Esophagus (tissue), 2 donors: ENCODE measurements at regions not wholly inside any gene's neighbourhood (a gene's known extent, or its start where the extent isn't known, plus 50 kb on each side); places are given as distances from the start of the nearest gene placed in this dataset.

ENCODE experiments used
- H3K27ac ChIP-seq, 2 donors: one replicate each; pipeline ENCODE4 v1.5.1; 2013; ENCODE audit warnings: low read depth in 2 of 2, mild to moderate bottlenecking in 2 of 2, inconsistent platforms in 1 of 2, low read length in 1 of 2, moderate library complexity in 1 of 2
- H3K27me3 ChIP-seq, 2 donors: one replicate each; pipeline ENCODE4 v1.6.1; 2013; ENCODE audit warnings: low read length in 2 of 2, control low read depth in 1 of 2, mild to moderate bottlenecking in 1 of 2; ENCODE audit not compliant: insufficient read depth in 2 of 2, control insufficient read depth in 1 of 2
- H3K36me3 ChIP-seq, 2 donors: one replicate each; pipeline ENCODE4 v1.6.1; 2013; ENCODE audit warnings: low read length in 1 of 2; ENCODE audit not compliant: control insufficient read depth in 2 of 2, insufficient read depth in 2 of 2
- H3K4me1 ChIP-seq, 2 donors: one replicate each; pipeline ENCODE4 v1.6.1; 2013; ENCODE audit warnings: low read length in 1 of 2; ENCODE audit not compliant: control insufficient read depth in 2 of 2, insufficient read depth in 2 of 2
- H3K4me3 ChIP-seq, 2 donors: one replicate each; pipeline ENCODE4 v1.5.1; 2013; ENCODE audit warnings: low read length in 2 of 2, mild to moderate bottlenecking in 2 of 2, low read depth in 1 of 2, moderate library complexity in 1 of 2
- H3K9me3 ChIP-seq, 2 donors: one replicate each; pipeline ENCODE4 v1.6.1; 2013; ENCODE audit warnings: mild to moderate bottlenecking in 2 of 2, low read depth in 1 of 2, low read length in 1 of 2, moderate library complexity in 1 of 2; ENCODE audit not compliant: control insufficient read depth in 2 of 2, insufficient read depth in 1 of 2
- WGBS, 2 donors: extraction: QIAGEN DNeasy Blood & Tissue Kit; methylation state at CpG; one replicate each; pipeline ENCODE4 v1.1.7; 2013; 5-methylcytosine and 5-hydroxymethylcytosine counted together
- donor health status: healthy with polysubstance abuse.
- donor health status: Bipolar disorder and iron deficiency.

DNA sequence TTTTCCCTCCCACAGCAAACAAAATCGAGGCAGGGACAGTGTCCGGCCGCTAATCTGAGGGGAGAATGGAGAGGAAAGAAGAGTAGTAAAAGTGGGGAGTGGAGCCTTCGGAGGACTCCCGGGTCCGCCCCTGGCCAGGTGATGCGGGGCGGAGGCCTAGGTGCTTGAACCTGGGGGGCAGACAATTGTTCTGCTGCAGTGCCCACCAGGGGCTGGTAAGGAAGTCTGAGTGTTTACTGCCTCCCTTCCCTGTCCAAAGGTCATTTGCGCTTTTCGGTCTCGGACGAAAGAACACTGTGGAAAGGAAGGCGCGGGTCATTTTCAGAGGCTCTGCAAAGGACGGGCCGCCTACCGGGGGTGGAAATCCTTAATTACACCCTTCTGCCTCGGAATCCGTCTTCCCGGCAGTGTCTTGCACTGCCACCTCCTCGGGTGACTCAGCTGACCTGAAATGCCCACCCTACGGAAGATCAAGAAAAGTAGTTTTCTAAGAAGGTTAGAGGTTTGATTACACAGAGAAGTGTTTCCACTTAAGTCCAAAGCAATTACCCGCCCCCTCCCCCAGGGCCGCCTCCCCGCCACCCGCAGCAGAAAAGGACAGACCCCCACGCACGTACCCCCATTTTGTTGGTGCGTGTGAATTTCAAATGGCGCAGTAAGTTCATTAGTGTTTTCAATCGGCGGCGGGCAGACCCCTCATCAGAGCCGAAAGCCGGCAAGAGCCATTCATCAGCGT, 99.9 kb upstream of the TENM3 start:
- Histone ChIP-seq H3K27ac (no peak overlapping the region), H3K9me3 (no peaks in the 10 kb centered on the region), H3K4me3 (peak overlapping the region; percentile 61 to 68), H3K4me1 (peaks cover 5 to 6% of the 10 kb centered on the region in 2 donors), H3K27me3 (peaks cover 4 to 24% of the 10 kb centered on the region in 2 donors), H3K36me3 (no peaks in the 10 kb centered on the region)
- WGBS, 2 donors, result 3 to 4% methylated on average over 36 of the region's 36 CpGs

DNA sequence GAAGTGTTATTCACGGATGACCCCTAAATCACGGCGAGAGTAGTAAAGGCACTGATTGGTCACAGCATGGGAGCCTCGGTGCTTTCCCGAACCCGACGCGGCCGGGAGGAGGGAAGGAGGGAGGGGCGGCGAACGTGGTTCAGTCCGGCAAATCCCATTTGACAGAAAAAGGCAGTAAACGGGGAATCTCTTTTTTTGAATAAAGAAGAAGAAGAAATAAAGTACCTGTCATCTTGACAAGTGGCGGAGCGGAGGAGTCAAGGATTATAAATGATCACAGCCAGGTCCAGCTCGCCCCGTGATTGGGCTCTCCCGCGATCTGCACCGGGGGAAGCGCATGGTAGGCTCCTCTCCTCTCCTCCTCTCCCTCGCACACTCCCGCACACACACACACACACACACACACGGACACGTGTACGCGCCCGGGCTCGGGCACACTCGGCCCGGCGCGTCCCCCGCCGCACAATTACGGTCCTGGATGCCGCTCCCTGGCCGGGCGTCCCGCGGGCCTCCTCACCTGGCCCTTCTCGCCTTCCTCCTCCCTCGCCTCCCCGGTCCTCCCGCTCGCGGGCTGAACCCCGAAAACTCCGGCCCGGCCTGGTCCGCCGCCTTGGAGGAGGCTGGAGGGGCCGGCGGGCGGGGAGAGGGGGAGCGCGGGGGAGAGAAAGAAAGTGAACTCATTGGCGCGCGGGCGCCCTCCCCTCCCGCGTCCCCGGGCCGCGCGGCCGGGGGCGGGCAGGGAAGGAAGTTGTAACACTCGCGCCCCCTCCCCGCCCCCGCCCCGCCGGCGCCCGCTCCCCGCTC, 99.2 kb upstream of the TENM3 start:
- H3K4me3 ChIP-seq, result peak overlapping the region; percentile 61 to 68
- no peak overlapping the region for H3K27ac ChIP-seq

DNA sequence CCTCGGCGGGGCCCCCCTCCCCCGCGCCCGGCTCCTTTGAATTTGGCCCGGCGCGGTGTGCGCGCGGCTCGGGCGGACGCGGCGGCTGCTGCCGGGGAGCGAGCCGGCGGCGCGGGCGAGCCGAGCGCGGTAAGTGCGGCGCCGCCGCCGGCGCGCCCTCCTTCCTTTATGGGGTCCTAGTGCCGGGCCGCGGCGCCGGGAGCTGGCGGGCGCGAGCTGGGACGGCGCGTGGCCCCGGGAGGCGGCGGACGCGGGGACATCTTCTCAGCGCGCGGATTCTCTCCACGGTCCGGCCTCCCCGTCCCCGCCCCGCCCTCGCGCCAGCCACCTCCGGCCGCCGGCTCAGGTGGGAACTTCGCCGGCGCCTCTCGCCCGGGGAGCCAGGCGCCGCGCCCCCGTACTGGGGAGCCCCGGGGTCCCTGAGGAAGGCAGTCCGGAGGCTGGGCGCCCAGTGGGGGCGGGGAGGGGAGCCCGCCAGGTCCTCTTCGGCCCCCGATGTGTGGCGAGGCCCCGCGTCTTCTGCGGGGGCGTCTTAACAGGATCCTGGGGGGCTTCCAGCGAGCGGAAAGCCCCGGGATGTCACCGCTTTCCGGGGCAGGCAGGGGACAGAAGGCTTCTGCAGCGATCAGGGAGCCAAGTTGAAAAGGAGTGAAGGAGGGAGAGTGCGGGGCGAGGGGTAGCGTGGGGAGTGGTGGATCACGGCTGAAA, 98.4 kb upstream of the TENM3 start:
- 1% methylated on average over 70 to 93 of the region's 93 CpGs for WGBS, 2 donors

More for the DNA sequence above, 99.2 kb upstream of the TENM3 start:
- Histone ChIP-seq H3K9me3 (no peaks in the 10 kb centered on the region), H3K27me3 (peaks cover 4 to 24% of the 10 kb centered on the region in 2 donors), H3K4me1 (peaks cover 5 to 6% of the 10 kb centered on the region in 2 donors), H3K36me3 (no peaks in the 10 kb centered on the region)
- 0 to 1% methylated on average over 46 to 75 of the region's 79 CpGs for WGBS, 2 donors

DNA sequence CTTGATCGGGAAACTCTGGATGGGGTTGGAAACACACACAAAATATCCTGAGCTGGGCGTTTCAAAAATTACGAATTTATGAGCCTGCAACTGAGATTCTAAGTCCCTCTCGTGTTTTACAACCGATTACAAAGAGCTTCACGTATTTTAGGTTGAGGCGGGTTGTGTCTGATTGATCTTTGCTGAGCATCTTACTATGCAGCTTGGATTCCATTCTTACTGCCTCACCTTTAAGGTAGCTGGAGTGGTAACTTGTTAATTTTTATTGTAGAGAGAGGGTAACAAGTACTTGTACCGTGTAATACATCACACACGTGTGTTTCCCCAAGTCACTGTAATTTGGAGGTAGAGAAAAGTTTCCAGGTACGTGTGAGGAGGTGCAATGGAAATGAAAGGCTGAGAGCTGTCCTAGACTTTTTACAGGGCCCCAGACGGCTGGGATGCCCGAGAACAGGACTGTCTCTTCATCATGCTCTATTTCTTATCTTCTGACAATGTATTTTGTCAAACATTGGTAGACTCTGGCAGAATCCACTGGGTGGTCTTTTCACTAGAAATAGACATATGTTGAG, 97.8 kb upstream of the TENM3 start:
- Histone ChIP-seq H3K4me3 (peak overlapping the region; percentile 50 to 68), H3K9me3 (no peaks in the 10 kb centered on the region), H3K4me1 (peaks cover 5 to 6% of the 10 kb centered on the region in 2 donors), H3K27ac (no peak overlapping the region), H3K36me3 (no peaks in the 10 kb centered on the region), H3K27me3 (peaks cover 4 to 21% of the 10 kb centered on the region in 2 donors)
- 10 to 16% methylated on average over 12 of the region's 12 CpGs for WGBS, 2 donors

More for the DNA sequence above, 98.4 kb upstream of the TENM3 start:
- peak overlapping the region; percentile 50 to 68 for H3K4me3 ChIP-seq
- no peaks in the 10 kb centered on the region for H3K36me3 ChIP-seq
- H3K27ac ChIP-seq, result no peak overlapping the region
- no peaks in the 10 kb centered on the region for H3K9me3 ChIP-seq
- peaks cover 5 to 6% of the 10 kb centered on the region in 2 donors for H3K4me1 ChIP-seq
- peaks cover 4 to 24% of the 10 kb centered on the region in 2 donors for H3K27me3 ChIP-seq

DNA sequence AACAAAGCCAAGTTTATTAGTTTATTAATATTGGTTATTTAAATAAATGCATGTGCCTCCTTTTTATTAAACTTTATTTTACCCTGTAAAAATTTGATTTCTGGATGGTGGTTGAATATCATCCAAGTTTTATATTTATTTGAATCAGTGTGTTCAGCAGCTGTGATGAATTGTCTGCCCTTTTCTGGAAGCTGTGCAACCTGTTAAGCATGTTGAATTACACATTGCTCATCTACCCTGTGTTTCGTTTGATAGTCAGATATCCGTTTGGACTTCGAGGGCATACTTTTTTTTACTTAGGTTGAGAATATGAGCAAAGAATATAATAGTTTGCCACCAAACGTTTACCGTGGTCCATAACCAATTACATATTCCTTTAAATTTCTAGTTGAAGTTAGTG, 95.8 kb upstream of the TENM3 start:
- Histone ChIP-seq H3K4me3 (no peak overlapping the region), H3K27me3 (peaks cover 0 to 12% of the 10 kb centered on the region in 2 donors), H3K4me1 (peaks cover 5 to 6% of the 10 kb centered on the region in 2 donors), H3K36me3 (no peaks in the 10 kb centered on the region), H3K27ac (no peak overlapping the region), H3K9me3 (no peaks in the 10 kb centered on the region)
- WGBS, 2 donors, result 55 to 59% methylated on average over 5 of the region's 5 CpGs

DNA sequence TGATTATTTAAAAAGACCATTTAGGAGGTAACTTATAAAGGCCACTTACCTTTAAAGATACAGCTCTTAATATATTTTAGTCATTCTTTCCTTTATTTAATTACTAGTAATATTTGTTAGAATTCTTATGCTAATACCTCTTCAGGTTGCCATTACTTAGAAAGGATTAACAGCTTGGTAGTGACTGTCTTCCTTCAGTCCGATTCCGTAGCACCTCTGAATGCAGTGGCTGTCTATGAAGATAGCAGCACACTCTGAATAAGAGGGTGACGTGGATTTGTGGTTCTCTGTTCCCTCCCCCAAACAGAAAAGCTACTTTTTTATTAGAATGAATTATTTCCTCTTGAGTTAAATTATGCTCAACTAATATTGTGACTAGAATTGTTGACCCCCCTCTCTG, 92.6 kb upstream of the TENM3 start:
- Histone ChIP-seq H3K27me3 (no peaks in the 10 kb centered on the region), H3K4me1 (no peaks in the 10 kb centered on the region), H3K36me3 (no peaks in the 10 kb centered on the region), H3K4me3 (no peak overlapping the region), H3K9me3 (no peaks in the 10 kb centered on the region), H3K27ac (no peak overlapping the region)
- WGBS, 2 donors, result 89 to 90% methylated on average over 3 of the region's 3 CpGs

DNA sequence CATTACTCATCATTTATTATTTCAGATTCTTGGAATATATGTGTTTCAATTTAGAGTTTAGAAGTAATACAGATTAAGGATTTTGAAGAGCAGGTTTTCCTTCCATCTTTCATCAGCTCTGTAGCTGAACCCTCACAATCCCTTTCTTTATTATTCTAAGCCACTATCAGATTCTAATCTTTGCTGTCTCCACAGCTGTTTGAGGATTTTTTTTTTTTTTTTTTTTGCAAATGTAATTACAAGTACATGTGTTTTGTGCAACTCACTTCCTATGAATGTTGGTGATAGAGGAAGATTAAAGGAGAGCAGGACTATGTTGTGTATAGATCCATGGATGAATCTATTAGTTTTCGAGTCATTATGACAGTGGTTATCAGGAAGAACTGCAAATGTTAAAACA, 87.4 kb upstream of the TENM3 start:
- no peaks in the 10 kb centered on the region for H3K4me1 ChIP-seq
- 87 to 88% methylated on average over 1 of the region's 1 CpG for WGBS, 2 donors
- no peaks in the 10 kb centered on the region for H3K27me3 ChIP-seq
- H3K4me3 ChIP-seq, result no peak overlapping the region
- no peaks in the 10 kb centered on the region for H3K36me3 ChIP-seq
- no peaks in the 10 kb centered on the region for H3K9me3 ChIP-seq
- H3K27ac ChIP-seq, result no peak overlapping the region

DNA sequence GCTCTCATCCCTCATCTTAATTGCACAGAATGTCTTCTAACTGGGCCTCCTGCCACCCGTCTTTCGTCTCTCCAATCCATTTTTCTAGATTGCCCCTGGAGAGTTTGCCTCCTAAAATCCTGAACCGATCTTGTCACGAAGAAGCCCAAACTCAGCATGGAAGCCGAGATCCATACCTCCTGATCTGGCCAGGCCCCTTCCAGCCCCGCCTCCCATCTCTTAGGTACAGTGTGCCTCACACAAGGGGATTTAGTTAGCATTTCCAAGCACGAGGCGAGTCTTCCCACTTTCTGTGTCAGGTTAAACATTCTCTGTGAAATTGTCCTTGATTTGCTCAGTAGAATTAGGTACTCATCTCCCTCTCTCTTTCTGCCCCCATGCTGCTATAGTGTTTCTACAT, 80.0 kb upstream of the TENM3 start:
- Histone ChIP-seq H3K27ac (no peak overlapping the region), H3K4me3 (no peak overlapping the region), H3K36me3 (no peaks in the 10 kb centered on the region), H3K27me3 (peaks cover 0 to 3% of the 10 kb centered on the region in 2 donors), H3K4me1 (no peaks in the 10 kb centered on the region), H3K9me3 (no peaks in the 10 kb centered on the region)
- 75 to 80% methylated on average over 8 of the region's 8 CpGs for WGBS, 2 donors

DNA sequence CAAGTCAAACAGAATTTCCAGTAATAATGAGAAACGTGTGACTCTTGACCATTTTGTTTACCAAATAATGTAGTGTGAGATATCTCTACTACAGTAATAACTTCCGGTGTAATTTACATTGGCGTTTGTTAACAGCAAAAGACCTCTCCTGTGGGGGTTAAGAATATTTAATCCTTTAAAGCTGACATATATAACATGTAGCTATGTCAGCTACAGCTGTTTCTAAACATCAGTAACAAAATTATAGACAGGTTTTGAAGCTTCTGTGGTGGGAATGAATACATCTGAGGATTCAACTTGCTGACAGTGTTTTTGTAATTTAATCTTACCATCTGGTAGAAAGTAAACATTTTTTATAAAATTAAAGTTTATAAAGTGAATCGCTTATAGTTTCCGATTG, 73.6 kb upstream of the TENM3 start:
- whole genome bisulfite sequencing, 2 donors, result 50 to 56% methylated on average over 5 of the region's 5 CpGs
- Histone ChIP-seq H3K9me3 (no peaks in the 10 kb centered on the region), H3K27ac (no peak overlapping the region), H3K27me3 (no peaks in the 10 kb centered on the region), H3K4me3 (no peak overlapping the region), H3K36me3 (no peaks in the 10 kb centered on the region), H3K4me1 (no peaks in the 10 kb centered on the region)
